GM12878 (cell line): ENCODE measurements at regions not wholly inside any gene's neighbourhood (a gene's known extent, or its start where the extent isn't known, plus 50 kb on each side); places are given as distances from the start of the nearest gene placed in this dataset.

Experiments
- ATAC-seq: fragments of 200-7000 bp; cut with Tn5 transposase; 3 replicates; pipeline ENCODE4 v1.9.1; 2020; ENCODE audit warnings: mild to moderate bottlenecking, moderate library complexity
- BruUV-seq: library from RNA; stranded (reverse); fragments of 400-500 nt; replicated peaks from 2 replicates; lab custom pipeline; 2021; lab: Mats Ljungman, UMichigan
- CTCF ChIA-PET: fragments of 300-600 bp; sonication (Branson Sonifier 250); formaldehyde crosslinking; extraction: SDS; loops from one replicate; lab custom pipeline; 2021; ENCODE audit warnings: inconsistent platforms; lab: Yijun Ruan, JAX
- POLR2A ChIA-PET: fragments of 350-600 bp; formaldehyde crosslinking; extraction: SDS; loops from one replicate; lab custom pipeline; 2021; ENCODE audit warnings: inconsistent platforms; lab: Charles Lee
- RAD21 ChIA-PET: fragments of 300-600 bp; sonication (Branson Sonifier 250); formaldehyde crosslinking; loops from one replicate; lab custom pipeline; 2023; ENCODE audit warnings: antibody characterized with exemption; ENCODE audit not compliant: unreplicated experiment; lab: Charles Lee
- SMC1A ChIA-PET: fragments of 300-600 bp; sonication (Branson Sonifier 250); formaldehyde crosslinking; loops from one replicate; lab custom pipeline; 2023; ENCODE audit not compliant: unreplicated experiment, uncharacterized antibody; lab: Charles Lee
- DNase-seq: peaks from one replicate; pipeline ENCODE4 v3.0.0-alpha.2; 2011; ENCODE audit warnings: low read depth, low spot score
- FAIRE-seq: peaks from 3 replicates; lab custom pipeline; 2011; peaks lifted over from hg19 to GRCh38; lab: Jason Lieb, UNC
- H2AFZ ChIP-seq: 2 replicates; pipeline ENCODE4 v1.6.0; 2011; ENCODE audit warnings: low read depth, low read length, control low read depth; ENCODE audit not compliant: control insufficient read depth
- H3K27ac ChIP-seq: 2 replicates; pipeline ENCODE4 v1.5.1; 2011; ENCODE audit warnings: control low read depth; ENCODE audit not compliant: control insufficient read depth, insufficient read depth
- H3K27me3 ChIP-seq, 2 experiments: replicated peaks in 1 of 2; 2 replicates each; pipeline versions ENCODE4 v1.6.0 to v1.6.1; 2011; ENCODE audit warnings: low read length in 1 of 2; ENCODE audit not compliant: control insufficient read depth in 2 of 2, insufficient read depth in 2 of 2
- H3K36me3 ChIP-seq, 2 experiments: 2 replicates each; pipeline ENCODE4 v1.5.1; 2011; ENCODE audit warnings: low read length in 1 of 2; ENCODE audit not compliant: control insufficient read depth in 2 of 2, insufficient read depth in 2 of 2
- H3K4me1 ChIP-seq: 2 replicates; pipeline ENCODE4 v1.6.1; 2011; ENCODE audit warnings: mild to moderate bottlenecking, low read length, moderate library complexity, mixed read lengths; ENCODE audit not compliant: control insufficient read depth, insufficient read depth
- H3K4me2 ChIP-seq: 2 replicates; pipeline ENCODE4 v1.6.0; 2011; ENCODE audit warnings: control low read depth; ENCODE audit not compliant: control insufficient read depth, insufficient read depth
- H3K4me3 ChIP-seq: fragments of 200-600 bp; sonication (generic); 2 replicates; pipeline ENCODE4 v1.5.1; 2016
- H3K79me2 ChIP-seq: 2 replicates; pipeline ENCODE4 v1.6.0; 2011; ENCODE audit warnings: low read length; ENCODE audit not compliant: control insufficient read depth, insufficient read depth
- H3K9ac ChIP-seq: 2 replicates; pipeline ENCODE4 v1.8.0; 2011; ENCODE audit warnings: low read length, control low read depth, mixed read lengths; ENCODE audit not compliant: control insufficient read depth, insufficient read depth
- H3K9me3 ChIP-seq: replicated peaks from 3 replicates; pipeline ENCODE4 v1.5.1; 2011; ENCODE audit warnings: mild to moderate bottlenecking, low read length; ENCODE audit not compliant: control insufficient read depth, insufficient read depth
- H4K20me1 ChIP-seq: 2 replicates; pipeline ENCODE4 v1.6.0; 2011; ENCODE audit not compliant: control insufficient read depth, insufficient read depth
- CTCF ChIP-seq, 3 experiments: IDR thresholded peaks in 2 of 3; conservative IDR thresholded peaks in 1 of 3; 2 replicates each; pipeline ENCODE4 v1.5.1; 2011; ENCODE audit warnings: low read depth in 3 of 3, low read length in 3 of 3, mild to moderate bottlenecking in 3 of 3, control low read depth in 2 of 3, moderate library complexity in 2 of 3, inconsistent platforms in 1 of 3, mixed read lengths in 1 of 3; ENCODE audit not compliant: control insufficient read depth in 2 of 3, insufficient read depth in 1 of 3; ENCODE audit errors: extremely low read depth in 1 of 3
- E2F8 ChIP-seq: fragments of 450-650 bp; IDR thresholded peaks from 2 replicates; pipeline ENCODE4 v1.6.1; 2018; ENCODE audit warnings: mild to moderate bottlenecking, low read depth, moderate library complexity; ENCODE audit not compliant: partially characterized antibody
- E4F1 ChIP-seq: fragments of 450-650 bp; IDR thresholded peaks from 2 replicates; pipeline ENCODE4 v1.6.1; 2018; ENCODE audit warnings: borderline replicate concordance, mild to moderate bottlenecking; ENCODE audit not compliant: partially characterized antibody
- EGR1 ChIP-seq, 2 experiments: IDR thresholded peaks; 1 replicate in 1 of 2; 2 replicates in 1 of 2; pipeline ENCODE4 v1.6.1; 2011 to 2012; ENCODE audit warnings: low read depth in 2 of 2, low read length in 2 of 2, borderline replicate concordance in 1 of 2, mild to moderate bottlenecking in 1 of 2, moderate library complexity in 1 of 2
- ELK1 ChIP-seq: IDR thresholded peaks from 2 replicates; pipeline ENCODE4 v1.6.1; 2012; ENCODE audit warnings: low read depth, low read length, improper control_type of control experiment
- FOXK2 ChIP-seq: fragments of 450-650 bp; IDR thresholded peaks from 2 replicates; pipeline ENCODE4 v1.6.1; 2017; ENCODE audit warnings: mild to moderate bottlenecking, moderate library complexity
- KLF5 ChIP-seq: fragments of 450-650 bp; IDR thresholded peaks from 2 replicates; pipeline ENCODE4 v1.6.1; 2014; ENCODE audit warnings: mild to moderate bottlenecking; ENCODE audit not compliant: partially characterized antibody
- MTA3 ChIP-seq: IDR thresholded peaks from 2 replicates; pipeline ENCODE4 v1.6.1; 2012; ENCODE audit warnings: low read length, inconsistent platforms, borderline replicate concordance
- MYB ChIP-seq: fragments of 150-350 bp; IDR thresholded peaks from 2 replicates; pipeline ENCODE4 v1.6.1; 2014; ENCODE audit warnings: mild to moderate bottlenecking, low read depth, low read length, borderline replicate concordance
- MYC ChIP-seq: IDR thresholded peaks from 2 replicates; pipeline ENCODE4 v1.6.1; 2011; ENCODE audit warnings: mild to moderate bottlenecking, low read length, moderate library complexity, inconsistent platforms; ENCODE audit not compliant: insufficient read depth, insufficient replicate concordance, insufficient read length, severe bottlenecking
- RCOR1 ChIP-seq: conservative IDR thresholded peaks from 2 replicates; pipeline ENCODE4 v1.6.1; 2012; ENCODE audit warnings: low read depth, low read length, improper control_type of control experiment
- TBL1XR1 ChIP-seq: IDR thresholded peaks from 2 replicates; pipeline ENCODE4 v1.6.1; 2012; ENCODE audit warnings: low read depth, low read length, improper control_type of control experiment
- YBX1 ChIP-seq: fragments of 450-650 bp; IDR thresholded peaks from 2 replicates; pipeline ENCODE4 v1.6.1; 2016; ENCODE audit warnings: antibody characterized with exemption
- WGBS: methylation state at CpG from one replicate; pipeline ENCODE4 v1.1.6; 2016; ENCODE audit warnings: low lambda C conversion rate; ENCODE audit not compliant: insufficient replicate concordance, insufficient coverage; ENCODE audit errors: missing lambda C conversion rate; 5-methylcytosine and 5-hydroxymethylcytosine counted together
- in situ Hi-C: fragments of 300-500 bp; cut with MboI; formaldehyde crosslinking; loops from 9 replicates; pipeline ENCODE4 v1.14.3; 2018; ENCODE audit warnings: mixed read lengths
- intact Hi-C: fragments of 100-400 bp; cut with micrococcal nuclease; formaldehyde crosslinking; loops from one replicate; pipeline ENCODE4 v1.14.2; 2022; ENCODE audit not compliant: unreplicated experiment

- no peak for TF ChIP-seq CTCF (IDR thresholded peaks at IDR 0.05 in 2 of 3, conservative IDR thresholded peaks at IDR 0.05 in 1 of 3; ENCODE audit: control insufficient read depth in 2 of 3, extremely low read depth in 1 of 3, insufficient read depth in 1 of 3, low read depth in 3 of 3, low read length in 3 of 3)
Measured at GRCh38 chr3:31035681-31036080, 141.2 kb upstream of the GADL1 start (continued).

GRCh38 chr3:31038086-31038739, 143.8 kb upstream of the GADL1 start:
- POLR2A ChIA-PET: no interaction called here
- Histone ChIP-seq H3K79me2 (no peaks in the 10 kb centered on the region), H2AFZ (no peak overlapping the region), H3K4me2 (no peak overlapping the region), H3K27ac (no peak overlapping the region), H3K4me3 (no peak overlapping the region), H3K4me1 (no peaks in the 10 kb centered on the region), H3K9me3 (no peaks in the 10 kb centered on the region; the same call in 2 of the 3 replicates), H3K27me3 (no peaks in the 10 kb centered on the region), H3K9ac (no peak overlapping the region), H4K20me1 (no peaks in the 10 kb centered on the region), H3K36me3 (no peaks in the 10 kb centered on the region)
- WGBS: 0% methylated on average over 3 of the region's 3 CpGs
- in situ Hi-C loops (no loop called here), intact Hi-C loops (no loop called here)
- CTCF ChIA-PET: interaction anchor here (1.2 kb wide), 1 partner anchor 10 kb away, joined by 3 read pairs; no protein-coding TSS in a partner anchor
- SMC1A ChIA-PET: interaction anchor here (0.9 to 1.1 kb wide), 2 partner anchors 19 to 28 kb away, joined by 3 read pairs; no protein-coding TSS in a partner anchor
- DNase-seq: no peak
- RAD21 ChIA-PET: no interaction called here
- FAIRE-seq: no peak
- BruUV-seq: no TSS peak
- no peak for ATAC-seq
- no peak for TF ChIP-seq E4F1
- TF ChIP-seq FOXK2: no peak
- TF ChIP-seq MTA3: no peak
- TF ChIP-seq E2F8: no peak
- TF ChIP-seq EGR1 (IDR thresholded peaks at IDR 0.05; ENCODE audit: borderline replicate concordance in 1 of 2, low read depth in 2 of 2, low read length in 2 of 2): no peak
- no peak for TF ChIP-seq YBX1
- TF ChIP-seq KLF5: no peak
- no peak for TF ChIP-seq MYC
- TF ChIP-seq ELK1: no peak
- no peak for TF ChIP-seq RCOR1
- no peak for TF ChIP-seq TBL1XR1
- TF ChIP-seq MYB: no peak
